GM13977 (cell line): ENCODE measurements at regions not wholly inside any gene's neighbourhood (a gene's known extent, or its start where the extent isn't known, plus 50 kb on each side); places are given as distances from the start of the nearest gene placed in this dataset.
A peak's percentile ranks its signal among the peaks of the same experiment; 100 is the strongest.

Experiments used
- DNase-seq: peaks from one replicate; pipeline ENCODE4 v3.0.0; 2012; ENCODE audit warnings: low spot score
- in situ Hi-C: fragments of 300-500 bp; cut with MboI; formaldehyde crosslinking; loops from one replicate; pipeline ENCODE4 v1.12.0; 2022; ENCODE audit warnings: low sequenced_read_pairs, low pct_unique_long_range_greater_than_20kb, mixed read lengths, inconsistent platforms; ENCODE audit not compliant: unreplicated experiment
- TF ChIP-seq, protein P1 (sequence below): IDR thresholded peaks from 2 replicates; pipeline ENCODE4 v1.5.1; 2012; ENCODE audit warnings: mild to moderate bottlenecking, control low read depth; ENCODE audit not compliant: insufficient read depth; ENCODE audit errors: extremely low read depth, missing control alignments

DNA sequence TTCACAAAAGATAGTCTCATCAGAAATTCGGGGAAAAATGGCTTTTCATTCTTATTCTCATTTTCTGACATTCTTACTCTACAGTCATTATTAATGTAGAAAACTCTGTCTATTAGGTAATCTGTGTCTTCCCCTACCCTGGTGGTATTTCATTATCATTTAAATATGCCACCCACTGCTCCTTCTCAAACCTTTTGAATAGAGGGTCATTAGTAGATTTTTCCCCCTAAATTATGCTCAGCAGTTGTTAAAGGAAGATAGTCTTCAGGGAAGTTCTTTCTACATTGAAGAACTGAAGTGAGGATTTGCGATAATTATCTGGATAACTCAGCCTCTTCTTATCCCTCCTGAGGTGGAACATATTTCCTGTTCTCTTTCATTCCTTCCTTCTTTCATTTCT lies 989.5 kb upstream of the RBFOX1 start:
- DNase-seq, result no peak
- TF ChIP-seq, protein P1, sequence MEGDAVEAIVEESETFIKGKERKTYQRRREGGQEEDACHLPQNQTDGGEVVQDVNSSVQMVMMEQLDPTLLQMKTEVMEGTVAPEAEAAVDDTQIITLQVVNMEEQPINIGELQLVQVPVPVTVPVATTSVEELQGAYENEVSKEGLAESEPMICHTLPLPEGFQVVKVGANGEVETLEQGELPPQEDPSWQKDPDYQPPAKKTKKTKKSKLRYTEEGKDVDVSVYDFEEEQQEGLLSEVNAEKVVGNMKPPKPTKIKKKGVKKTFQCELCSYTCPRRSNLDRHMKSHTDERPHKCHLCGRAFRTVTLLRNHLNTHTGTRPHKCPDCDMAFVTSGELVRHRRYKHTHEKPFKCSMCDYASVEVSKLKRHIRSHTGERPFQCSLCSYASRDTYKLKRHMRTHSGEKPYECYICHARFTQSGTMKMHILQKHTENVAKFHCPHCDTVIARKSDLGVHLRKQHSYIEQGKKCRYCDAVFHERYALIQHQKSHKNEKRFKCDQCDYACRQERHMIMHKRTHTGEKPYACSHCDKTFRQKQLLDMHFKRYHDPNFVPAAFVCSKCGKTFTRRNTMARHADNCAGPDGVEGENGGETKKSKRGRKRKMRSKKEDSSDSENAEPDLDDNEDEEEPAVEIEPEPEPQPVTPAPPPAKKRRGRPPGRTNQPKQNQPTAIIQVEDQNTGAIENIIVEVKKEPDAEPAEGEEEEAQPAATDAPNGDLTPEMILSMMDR, result no peak
- in situ Hi-C loops, result no loop called here

DNA sequence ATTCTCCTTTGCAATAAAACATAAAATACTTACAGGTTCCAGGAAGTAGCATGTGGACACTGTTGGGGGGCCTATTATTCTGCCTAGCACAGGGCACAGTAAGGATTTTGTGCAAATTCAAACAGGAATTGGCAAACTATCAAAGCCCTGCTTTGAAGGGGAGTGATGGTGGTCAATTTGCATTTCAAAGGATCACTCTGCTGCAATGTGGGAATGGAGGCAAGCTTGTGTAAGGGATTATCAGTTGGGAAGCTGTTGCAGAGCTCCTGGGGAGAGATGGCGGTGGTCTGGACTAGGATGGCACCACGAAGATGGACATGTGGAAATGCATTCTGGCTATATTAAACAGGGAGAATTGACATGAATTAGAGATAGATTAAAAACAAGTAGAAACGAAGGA lies 990.7 kb upstream of the RBFOX1 start:
- TF ChIP-seq, protein P1, result no peak
- in situ Hi-C loops, result no loop called here
- no peak for DNase-seq

DNA sequence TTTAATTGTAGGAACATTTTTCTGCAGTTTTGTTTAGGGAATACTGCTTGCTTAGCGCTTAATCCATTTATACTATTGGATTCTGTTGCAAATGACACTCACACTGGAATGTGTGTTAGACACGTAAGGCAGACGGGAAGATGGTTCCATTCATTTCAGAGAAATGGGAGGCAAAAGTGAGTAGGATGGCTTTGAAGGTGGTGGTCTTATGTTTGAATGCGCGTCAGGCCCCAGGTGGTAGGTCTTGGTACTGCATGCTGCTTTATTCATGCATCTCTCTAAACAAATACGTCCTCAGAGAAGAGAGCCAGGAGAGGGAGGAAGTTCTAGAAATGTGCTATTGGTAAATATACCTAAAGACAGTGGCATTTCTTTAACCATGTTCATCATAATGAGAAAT lies 997.6 kb upstream of the RBFOX1 start:
- DNase-seq, result no peak
- TF ChIP-seq, protein P1, result peak; percentile 24
- in situ Hi-C loops, result no loop called here

DNA sequence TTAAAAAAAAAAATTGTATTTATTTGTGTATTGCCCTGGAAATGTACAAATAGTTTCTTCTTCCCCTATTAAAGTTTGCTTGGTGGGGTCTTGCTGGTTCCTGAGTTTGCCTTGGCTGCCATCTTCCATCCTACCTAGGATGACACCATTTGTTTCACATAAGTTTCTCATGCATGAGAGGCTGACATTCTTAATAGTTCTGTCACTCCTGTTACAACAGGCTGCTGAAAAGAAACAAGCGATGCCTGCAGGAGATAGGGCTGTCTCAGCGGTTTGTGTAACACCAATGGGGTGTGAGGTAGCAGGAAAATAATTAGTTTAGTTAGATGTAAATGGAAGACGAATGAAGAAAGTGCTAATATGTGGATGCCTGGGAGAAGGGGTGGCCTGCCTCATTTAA lies 1000.9 kb upstream of the RBFOX1 start:
- in situ Hi-C loops, result no loop called here
- TF ChIP-seq, protein P1, result no peak
- no peak for DNase-seq

DNA sequence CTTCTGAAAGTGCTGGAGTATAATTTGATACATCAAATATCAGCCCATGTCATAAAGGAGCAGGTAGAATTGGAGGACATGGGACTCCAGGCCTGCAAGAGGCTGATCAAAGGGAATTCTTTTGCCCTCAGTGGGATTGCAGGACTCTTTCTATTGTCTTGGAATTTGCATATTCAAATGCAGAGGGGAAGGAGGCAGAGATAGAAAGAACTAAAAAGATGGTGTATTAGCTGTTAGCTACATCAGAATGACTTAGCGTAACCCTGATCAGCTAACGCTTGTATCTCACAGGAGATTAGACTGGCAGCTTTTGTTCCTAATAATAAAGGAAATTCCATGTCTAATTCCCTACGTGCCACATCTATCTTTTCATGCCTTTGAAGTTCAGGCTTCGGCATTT lies 1014.7 kb upstream of the RBFOX1 start:
- in situ Hi-C loops, result no loop called here
- TF ChIP-seq, protein P1, result no peak
- no peak for DNase-seq

DNA sequence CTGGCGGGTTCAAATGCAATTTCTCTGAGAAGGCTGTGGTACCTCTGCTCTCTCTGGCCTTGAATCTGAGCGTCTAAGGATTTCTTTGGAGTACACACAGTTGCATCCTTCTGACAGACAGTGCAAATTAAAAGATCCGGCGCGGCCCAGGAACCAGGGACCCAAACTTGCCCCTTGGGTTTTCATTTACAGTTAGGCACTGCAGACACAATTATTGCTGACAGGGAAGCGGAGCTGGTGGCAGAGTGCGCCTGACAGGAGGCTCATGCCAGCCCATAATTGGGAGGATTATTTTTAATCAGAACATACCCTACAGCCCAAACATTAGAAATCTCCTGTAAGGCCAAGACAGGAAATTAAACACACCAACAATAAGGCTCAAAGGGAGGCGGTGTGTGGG lies 1023.4 kb upstream of the RBFOX1 start:
- TF ChIP-seq, protein P1, result no peak
- DNase-seq, result no peak
- in situ Hi-C loops, result no loop called here

DNA sequence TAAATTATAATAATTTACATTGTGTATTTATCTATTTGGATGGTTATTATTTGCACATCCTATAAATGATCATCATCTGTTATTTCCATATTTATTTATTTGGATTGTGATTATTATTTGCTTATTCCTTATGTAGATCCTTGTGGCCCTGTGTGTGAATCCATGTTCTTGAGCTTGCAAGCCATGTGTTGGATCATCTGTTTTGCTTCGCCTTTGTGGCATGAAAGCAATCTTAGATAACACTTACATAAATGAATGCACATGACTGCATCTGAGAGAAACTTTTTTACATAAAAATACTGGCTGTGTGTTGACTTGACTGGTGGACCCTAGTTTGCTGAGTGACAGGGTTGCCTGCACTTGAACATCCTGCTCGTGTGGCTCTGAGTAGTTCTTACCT lies 1024.5 kb upstream of the RBFOX1 start:
- in situ Hi-C loops, result no loop called here
- DNase-seq, result no peak
- TF ChIP-seq, protein P1, result no peak
